HFFc6 (cell line): ENCODE measurements at regions not wholly inside any gene's neighbourhood (a gene's known extent, or its start where the extent isn't known, plus 50 kb on each side); places are given as distances from the start of the nearest gene placed in this dataset.

ENCODE experiments used
- DNase-seq: peaks from one replicate; pipeline ENCODE4 v3.0.0-alpha.2; 2018
- H3K27ac Mint-ChIP-seq: 2 replicates; pipeline ENCODE4 v1.8.0; 2020; ENCODE audit warnings: mild to moderate bottlenecking, mixed read lengths
- H3K27me3 Mint-ChIP-seq: 2 replicates; pipeline ENCODE4 v1.8.0; 2021; ENCODE audit warnings: mild to moderate bottlenecking, moderate library complexity, mixed read lengths; ENCODE audit not compliant: insufficient read depth
- H3K36me3 Mint-ChIP-seq: 2 replicates; pipeline ENCODE4 v1.8.0; 2021; ENCODE audit warnings: low read depth, mixed read lengths
- H3K4me1 Mint-ChIP-seq: 2 replicates; pipeline ENCODE4 v1.8.0; 2020; ENCODE audit warnings: low read depth, mixed read lengths
- H3K4me3 Mint-ChIP-seq: 2 replicates; pipeline ENCODE4 v1.8.0; 2020; ENCODE audit warnings: mild to moderate bottlenecking, moderate library complexity, mixed read lengths
- H3K9me3 Mint-ChIP-seq: 2 replicates; pipeline ENCODE4 v1.8.0; 2020; ENCODE audit warnings: mild to moderate bottlenecking, mixed read lengths
- TF ChIP-seq, protein P1 (sequence below): fragments of 200-600 bp; sonication (generic); IDR thresholded peaks from 2 replicates; pipeline ENCODE4 v1.5.0; 2021; ENCODE audit warnings: antibody characterized with exemption, mild to moderate bottlenecking

DNA sequence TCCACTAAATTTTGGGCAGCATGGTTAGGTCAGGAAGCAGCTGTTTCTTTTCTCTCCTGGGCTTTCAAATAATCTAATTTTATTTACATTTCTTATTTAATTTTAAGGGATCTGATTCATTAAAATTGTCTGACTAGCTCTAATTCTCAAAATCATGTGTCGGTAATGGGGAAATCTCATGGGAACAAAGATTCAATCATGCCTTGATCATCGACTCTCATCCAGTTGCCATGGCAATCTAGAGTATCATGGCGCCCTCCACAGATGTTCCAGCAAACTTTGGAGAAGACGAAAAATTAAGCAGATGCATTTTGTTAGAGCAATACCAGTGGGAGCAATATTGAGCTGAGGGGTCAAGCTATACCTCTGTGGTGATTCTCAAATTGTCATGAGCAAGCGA is 358.0 kb upstream of the CDH4 start:
- no peaks in the 10 kb centered on the region for H3K4me1 Mint-ChIP-seq
- peaks cover 5% of the 10 kb centered on the region for H3K9me3 Mint-ChIP-seq
- TF ChIP-seq, protein P1, sequence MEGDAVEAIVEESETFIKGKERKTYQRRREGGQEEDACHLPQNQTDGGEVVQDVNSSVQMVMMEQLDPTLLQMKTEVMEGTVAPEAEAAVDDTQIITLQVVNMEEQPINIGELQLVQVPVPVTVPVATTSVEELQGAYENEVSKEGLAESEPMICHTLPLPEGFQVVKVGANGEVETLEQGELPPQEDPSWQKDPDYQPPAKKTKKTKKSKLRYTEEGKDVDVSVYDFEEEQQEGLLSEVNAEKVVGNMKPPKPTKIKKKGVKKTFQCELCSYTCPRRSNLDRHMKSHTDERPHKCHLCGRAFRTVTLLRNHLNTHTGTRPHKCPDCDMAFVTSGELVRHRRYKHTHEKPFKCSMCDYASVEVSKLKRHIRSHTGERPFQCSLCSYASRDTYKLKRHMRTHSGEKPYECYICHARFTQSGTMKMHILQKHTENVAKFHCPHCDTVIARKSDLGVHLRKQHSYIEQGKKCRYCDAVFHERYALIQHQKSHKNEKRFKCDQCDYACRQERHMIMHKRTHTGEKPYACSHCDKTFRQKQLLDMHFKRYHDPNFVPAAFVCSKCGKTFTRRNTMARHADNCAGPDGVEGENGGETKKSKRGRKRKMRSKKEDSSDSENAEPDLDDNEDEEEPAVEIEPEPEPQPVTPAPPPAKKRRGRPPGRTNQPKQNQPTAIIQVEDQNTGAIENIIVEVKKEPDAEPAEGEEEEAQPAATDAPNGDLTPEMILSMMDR = no peak
- no peak overlapping the region for H3K4me3 Mint-ChIP-seq
- no peaks in the 10 kb centered on the region; the same call in 1 of the 2 replicates for H3K27me3 Mint-ChIP-seq
- H3K27ac Mint-ChIP-seq = no peak overlapping the region
- no peaks in the 10 kb centered on the region for H3K36me3 Mint-ChIP-seq
- DNase-seq = no peak

DNA sequence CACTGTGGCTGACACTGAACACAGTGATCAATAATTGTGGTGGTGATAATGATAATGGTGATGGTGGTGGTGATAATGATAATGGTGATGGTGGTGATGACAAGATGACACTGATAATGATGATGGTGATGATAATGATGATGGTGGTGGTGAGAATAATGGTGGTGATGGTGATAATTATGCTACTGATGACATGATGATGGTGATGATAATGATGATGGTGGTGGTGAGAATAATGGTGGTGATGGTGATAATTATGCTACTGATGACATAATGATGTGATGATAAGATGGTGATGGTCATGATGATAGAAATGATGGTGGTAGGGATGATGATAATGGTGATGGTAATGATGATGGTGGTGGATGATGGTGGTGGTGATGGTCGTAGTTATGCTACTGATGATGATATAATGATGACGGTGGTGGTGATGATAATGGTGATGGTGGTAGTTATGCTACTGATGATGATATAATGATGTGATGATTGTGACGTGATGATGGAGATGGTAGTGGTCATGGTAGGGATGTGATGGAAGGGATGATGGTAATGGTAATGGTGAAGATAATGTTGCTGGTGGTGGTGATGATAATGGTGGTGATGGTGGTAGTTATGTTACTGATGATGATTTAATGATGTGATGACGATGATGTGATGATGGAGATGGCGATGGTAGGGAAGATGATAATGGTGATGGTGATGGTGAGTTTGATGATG is 356.5 kb upstream of the CDH4 start:
- TF ChIP-seq, protein P1 = no peak
- H3K36me3 Mint-ChIP-seq = no peaks in the 10 kb centered on the region
- no peak overlapping the region for H3K4me3 Mint-ChIP-seq

DNA sequence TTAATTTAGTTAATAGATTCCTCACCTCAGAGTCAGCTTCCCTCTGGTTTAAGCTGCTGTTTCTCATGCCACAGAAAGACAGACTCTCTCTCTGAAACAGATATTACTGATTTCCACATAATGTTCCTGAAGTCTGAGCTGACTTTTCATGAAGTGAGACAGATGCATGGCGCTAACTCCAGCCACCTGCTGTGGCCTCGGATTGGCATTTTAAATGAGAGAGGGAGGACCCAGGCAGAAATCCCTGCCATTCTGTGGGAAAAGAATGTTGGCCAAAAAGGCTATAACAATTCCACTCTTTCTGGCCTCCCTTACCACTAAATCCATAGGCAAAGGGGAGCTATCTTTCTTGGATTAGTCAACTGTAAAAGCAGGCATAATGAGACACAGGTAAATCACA is 354.1 kb upstream of the CDH4 start:
- TF ChIP-seq, protein P1 = no peak
- H3K27ac Mint-ChIP-seq = no peak overlapping the region
- peaks cover 19% of the 10 kb centered on the region for H3K9me3 Mint-ChIP-seq
- H3K27me3 Mint-ChIP-seq = peaks cover 3% of the 10 kb centered on the region; the same call in 1 of the 2 replicates
- no peaks in the 10 kb centered on the region for H3K36me3 Mint-ChIP-seq
- no peak for DNase-seq
- H3K4me3 Mint-ChIP-seq = no peak overlapping the region
- H3K4me1 Mint-ChIP-seq = no peaks in the 10 kb centered on the region

More for the DNA sequence above, 356.5 kb upstream of the CDH4 start:
- Mint-ChIP-seq H3K27me3 (peaks cover 2% of the 10 kb centered on the region), H3K27ac (no peak overlapping the region), H3K4me1 (no peaks in the 10 kb centered on the region), H3K9me3 (peaks cover 5% of the 10 kb centered on the region)
- DNase-seq = no peak

DNA sequence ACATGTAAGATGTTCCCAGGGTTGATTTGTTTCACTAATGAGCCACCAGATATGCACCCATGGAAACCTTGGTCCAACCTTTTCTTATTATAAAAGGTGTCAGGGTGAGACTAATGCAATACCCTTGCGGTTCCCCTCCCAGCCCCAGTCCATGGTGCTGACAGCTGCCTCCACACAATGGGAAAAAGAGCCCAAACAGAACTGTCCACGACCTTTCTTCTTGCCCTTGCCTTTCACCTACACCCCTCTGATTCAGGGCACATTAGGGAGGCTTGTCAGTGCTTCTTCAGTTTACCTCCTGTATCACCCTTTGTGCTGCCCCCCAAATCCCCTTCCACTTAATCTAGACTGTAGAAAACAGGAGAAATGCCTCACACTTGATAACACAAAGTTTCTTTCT is 352.7 kb upstream of the CDH4 start:
- H3K27me3 Mint-ChIP-seq = peaks cover 3% of the 10 kb centered on the region; the same call in 1 of the 2 replicates
- no peak for DNase-seq
- TF ChIP-seq, protein P1 = no peak
- H3K4me3 Mint-ChIP-seq = no peak overlapping the region
- no peaks in the 10 kb centered on the region for H3K36me3 Mint-ChIP-seq
- no peaks in the 10 kb centered on the region for H3K4me1 Mint-ChIP-seq
- peaks cover 20% of the 10 kb centered on the region for H3K9me3 Mint-ChIP-seq
- H3K27ac Mint-ChIP-seq = no peak overlapping the region

DNA sequence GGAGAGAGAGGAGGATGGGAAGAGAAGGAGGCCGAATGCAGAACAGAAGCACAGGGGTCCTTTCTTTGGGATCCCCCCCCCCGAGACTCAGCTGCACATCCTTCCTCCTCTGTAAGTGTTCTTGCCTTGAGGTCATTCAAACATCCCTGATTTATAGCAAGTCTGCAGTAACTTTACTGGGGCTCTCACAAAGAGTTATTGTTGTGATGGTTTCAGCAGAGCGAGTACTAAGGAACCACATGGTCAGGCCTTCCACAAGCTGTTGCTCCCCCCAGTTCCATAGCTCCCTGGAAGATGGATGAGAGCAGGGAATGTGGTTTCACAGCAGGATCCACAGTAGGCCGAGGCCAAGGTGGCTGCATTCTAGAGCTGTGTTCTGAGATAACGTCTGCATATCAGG is 351.4 kb upstream of the CDH4 start:
- Mint-ChIP-seq H3K27me3 (peaks cover 3% of the 10 kb centered on the region; the same call in 1 of the 2 replicates), H3K27ac (no peak overlapping the region), H3K4me1 (no peaks in the 10 kb centered on the region), H3K36me3 (no peaks in the 10 kb centered on the region), H3K9me3 (peaks cover 24% of the 10 kb centered on the region), H3K4me3 (no peak overlapping the region)
- no peak for DNase-seq
- TF ChIP-seq, protein P1 = no peak
